Pons (tissue), 1 donor: ENCODE measurements at regions not wholly inside any gene's neighbourhood (a gene's known extent, or its start where the extent isn't known, plus 50 kb on each side); places are given as distances from the start of the nearest gene placed in this dataset.

Experiments
- DNase-seq: peaks from one replicate; pipeline ENCODE4 v3.0.0-alpha.2; 2016; ENCODE audit warnings: low spot score

GRCh38 chr13:85742355-85742754 lies 56.9 kb downstream of the SLITRK6 start:
- no peak for DNase-seq

GRCh38 chr13:85741017-85741416 lies 58.2 kb downstream of the SLITRK6 start:
- no peak for DNase-seq

GRCh38 chr13:85738696-85739320 lies 60.4 kb downstream of the SLITRK6 start:
- DNase-seq = no peak

DNA sequence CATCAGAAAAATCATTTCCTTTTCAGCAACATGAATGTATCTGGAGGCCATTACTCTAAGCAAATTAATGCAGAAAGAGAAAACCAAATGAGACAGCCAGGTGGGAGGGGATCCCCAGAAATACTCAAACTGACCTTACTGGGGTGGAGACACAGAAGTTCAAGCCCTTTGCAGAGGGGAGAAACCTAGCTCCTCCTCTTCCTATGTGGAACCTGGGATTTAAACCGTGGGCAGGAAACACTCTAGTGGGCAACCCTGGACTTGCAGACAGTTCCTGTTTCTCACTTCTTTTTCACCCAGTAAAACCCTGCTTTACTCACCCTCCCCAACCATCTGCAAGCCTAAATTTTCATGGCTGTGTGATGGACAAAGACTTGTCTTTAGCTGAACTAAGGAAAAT lies 61.3 kb downstream of the SLITRK6 start:
- no peak for DNase-seq

- no peak for DNase-seq
Observed at GRCh38 chr13:85729296-85729695, 69.9 kb downstream of the SLITRK6 start.

GRCh38 chr13:85728811-85729210 lies 70.4 kb downstream of the SLITRK6 start:
- DNase-seq = no peak

- no peak for DNase-seq
Observed at GRCh38 chr13:85725433-85725832, 73.8 kb downstream of the SLITRK6 start.

DNA sequence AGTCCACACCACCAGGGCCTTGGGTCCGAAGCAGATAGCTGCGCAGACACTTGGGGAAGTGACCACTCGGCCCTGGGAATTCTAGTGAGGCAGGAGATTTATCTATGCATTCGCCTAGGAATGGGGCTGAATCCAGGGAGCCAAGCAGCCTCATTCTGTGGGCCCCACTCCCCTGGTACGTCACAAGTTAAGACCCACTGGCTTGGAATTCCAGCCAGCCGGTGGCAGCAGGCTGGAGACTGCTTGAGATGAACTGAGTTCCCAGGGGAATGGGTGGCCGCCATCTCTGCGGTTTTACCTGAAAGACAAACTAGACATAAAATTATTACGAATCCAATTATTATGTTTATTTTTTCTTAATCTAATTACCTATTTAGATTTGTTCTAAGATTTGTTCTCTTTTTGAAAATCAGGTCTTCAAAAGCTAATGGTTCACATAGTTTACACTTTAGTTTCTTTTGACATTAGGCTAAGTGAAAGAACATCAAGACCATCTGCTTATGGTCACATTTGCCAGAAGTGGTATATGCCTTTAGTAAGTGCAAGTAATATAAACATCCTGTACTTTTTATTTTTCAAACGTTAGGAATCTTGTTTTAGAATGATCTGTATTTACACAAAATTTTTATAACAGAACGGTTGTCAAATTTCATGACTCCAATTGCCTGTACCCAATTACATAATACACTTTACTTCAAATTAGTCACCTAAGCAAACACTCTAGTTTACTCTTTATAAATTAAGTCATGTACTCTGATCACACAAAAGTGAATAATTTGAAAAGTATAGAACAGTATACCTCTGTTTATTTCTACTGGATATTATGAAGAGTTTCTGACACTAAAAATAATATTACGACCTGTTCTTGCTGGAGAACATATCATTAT lies 74.4 kb downstream of the SLITRK6 start:
- DNase-seq = no peak

GRCh38 chr13:85719749-85720148 lies 79.5 kb downstream of the SLITRK6 start:
- DNase-seq = no peak

DNA sequence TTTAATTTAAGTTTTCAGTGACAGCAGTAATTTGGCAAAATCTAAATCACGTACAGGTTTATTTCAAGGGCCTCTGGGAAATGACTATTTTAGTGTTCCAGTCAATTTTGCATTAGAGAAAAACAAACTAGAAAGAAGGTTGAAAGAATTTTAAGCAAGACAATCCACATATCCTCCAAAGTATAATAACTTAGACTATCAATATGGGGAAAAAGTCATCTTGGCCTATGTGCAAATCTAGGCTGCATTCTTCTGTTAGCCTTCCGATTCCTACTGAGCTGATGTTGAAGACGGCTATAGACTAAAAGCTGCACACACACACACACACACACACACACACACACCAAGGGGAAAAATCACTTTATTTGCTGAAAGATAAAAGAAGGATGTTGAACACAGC lies 81.3 kb downstream of the SLITRK6 start:
- no peak for DNase-seq

DNA sequence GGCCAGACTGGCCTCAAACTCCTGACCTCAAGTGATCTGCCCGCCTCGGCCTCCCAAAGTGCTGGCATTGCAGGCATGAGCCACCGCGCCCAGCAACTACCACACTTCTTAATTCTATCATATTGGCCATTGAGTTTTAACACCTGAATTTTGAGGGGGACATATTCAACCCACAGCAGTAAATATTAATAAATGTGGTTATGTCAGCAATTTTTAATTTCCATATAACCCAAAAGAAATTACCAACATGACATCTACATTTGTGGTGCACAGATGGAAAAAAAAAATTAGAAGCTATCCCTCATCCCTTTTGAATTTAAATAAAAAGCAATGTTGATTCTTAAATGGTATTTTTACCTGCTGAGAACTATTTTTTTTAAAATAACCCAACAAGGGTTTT lies 88.7 kb downstream of the SLITRK6 start:
- no peak for DNase-seq

DNA sequence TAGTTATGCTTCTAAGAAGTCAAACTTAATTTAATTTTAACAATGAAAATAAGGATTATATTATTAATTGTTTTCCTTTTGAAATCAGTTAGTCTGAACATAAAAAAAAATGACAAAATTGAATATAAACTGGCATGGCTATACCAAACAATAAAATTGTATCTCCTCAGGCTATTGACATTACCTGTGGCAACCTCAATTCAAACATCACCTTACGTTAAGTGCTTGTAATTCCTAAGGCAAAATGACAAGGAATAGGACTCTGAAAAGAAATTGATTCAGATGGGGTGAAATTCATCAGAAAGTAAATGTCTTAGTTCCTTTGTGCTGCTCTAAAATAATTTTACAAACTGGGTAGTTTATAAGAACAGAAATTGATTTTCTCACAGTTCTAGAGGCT lies 89.5 kb downstream of the SLITRK6 start:
- DNase-seq = no peak

DNA sequence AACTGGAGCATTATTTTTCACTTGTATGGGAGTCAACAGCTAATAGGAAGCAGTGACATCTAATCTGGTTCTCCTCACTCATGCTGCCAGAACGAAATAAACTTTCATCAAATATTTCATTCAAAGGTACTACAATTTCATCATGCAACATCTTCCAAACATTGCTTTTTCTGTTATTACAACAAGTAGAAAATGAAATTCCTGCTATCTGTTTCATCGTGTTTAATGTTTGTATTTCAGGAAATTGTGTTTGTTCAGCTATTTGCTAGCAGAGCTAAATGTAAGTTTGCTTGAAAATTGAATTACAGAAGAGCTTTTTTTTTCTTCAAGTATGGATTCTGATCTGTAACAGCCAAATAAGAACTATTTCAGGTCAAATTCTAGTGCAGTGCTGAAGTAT lies 90.1 kb downstream of the SLITRK6 start:
- DNase-seq = no peak

DNA sequence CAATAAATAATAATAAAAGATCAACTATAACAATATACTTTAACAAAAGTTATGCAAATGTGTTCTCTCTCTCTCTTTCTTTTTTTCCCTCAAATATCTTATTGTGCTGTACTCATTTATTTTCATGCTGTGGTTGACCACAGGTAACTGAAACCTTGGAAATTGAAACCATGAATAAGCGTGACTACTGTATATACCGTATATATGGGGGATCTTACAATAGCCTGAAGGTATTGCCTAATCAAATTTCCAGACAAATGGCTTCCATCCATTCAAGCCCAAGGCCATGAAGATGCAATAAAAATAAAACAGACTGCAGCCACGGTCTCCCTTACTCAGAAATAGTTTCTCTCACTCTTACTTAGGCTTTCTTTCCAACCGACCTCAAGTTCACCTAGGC lies 98.3 kb downstream of the SLITRK6 start:
- no peak for DNase-seq

GRCh38 chr13:85698256-85698655 lies 101.0 kb downstream of the SLITRK6 start:
- no peak for DNase-seq

- DNase-seq = no peak
Observed at GRCh38 chr13:85694992-85695391, 104.2 kb downstream of the SLITRK6 start.

DNA sequence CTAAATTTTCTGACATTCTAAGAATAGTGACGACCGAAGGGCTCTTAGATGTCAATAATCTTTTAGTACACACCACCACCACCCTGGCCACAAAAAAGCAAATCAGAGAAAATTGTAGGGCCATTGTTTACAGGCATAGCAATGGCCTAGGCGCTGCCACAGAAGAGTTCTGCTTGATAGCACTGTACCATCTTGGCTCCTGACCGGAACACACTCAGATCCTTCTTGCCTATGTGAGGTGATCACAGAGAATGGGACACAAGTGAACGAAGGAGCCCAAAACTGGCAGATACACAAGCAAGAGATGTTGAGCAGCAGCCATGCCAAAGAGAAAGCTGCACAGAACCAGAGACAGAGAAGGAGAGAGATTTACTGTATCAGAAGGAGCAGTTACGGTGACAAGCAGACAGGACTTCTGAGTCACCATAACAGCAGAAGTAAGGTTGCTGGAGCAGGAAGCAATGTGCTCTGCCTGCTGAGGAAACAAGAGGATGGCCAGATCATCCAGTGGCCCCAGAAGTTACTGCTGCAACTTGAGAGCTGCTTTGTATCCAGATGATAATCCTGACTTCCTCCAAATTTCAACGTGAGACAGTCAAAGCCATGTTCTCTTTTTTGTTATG lies 105.2 kb downstream of the SLITRK6 start:
- no peak for DNase-seq

GRCh38 chr13:85690368-85690767 lies 108.9 kb downstream of the SLITRK6 start:
- DNase-seq = no peak

- DNase-seq = no peak
Observed at GRCh38 chr13:85685436-85685835, 113.8 kb downstream of the SLITRK6 start.

DNA sequence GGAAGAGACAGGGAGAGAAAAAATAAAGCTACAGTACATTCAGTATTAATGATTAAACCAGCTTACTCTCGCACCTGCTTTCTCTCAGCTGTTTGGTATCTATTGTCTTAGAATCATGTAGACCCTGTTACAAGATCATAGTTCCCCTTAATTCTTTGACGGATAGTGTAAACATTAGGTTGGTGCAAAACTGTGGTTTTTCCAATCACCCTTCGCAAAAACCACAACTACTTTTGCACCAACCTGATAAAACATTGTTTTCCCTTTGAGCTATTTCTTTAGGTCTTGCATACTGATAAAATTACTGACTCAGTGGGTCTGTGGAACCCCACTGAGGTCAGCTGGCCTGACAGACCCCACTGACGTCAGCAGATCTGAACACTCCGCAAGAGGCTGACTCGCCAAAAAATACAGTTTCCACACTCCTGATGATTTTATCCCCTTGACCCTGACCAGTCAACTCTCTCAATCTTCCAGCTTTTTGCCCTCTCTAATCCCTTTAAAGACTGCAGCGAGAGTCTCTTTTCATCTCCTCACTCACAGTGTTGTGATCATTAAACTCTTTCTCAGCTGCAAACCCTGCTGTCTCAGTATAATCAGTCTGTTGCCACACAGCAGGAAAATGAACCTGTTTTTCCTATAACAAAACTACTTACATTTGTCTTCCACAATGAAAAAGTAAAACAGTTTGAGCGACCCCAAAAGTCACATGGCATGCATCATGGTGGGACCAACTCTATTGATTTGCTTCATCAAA lies 123.9 kb downstream of the SLITRK6 start:
- no peak for DNase-seq

GRCh38 chr13:85671336-85671735 lies 127.9 kb downstream of the SLITRK6 start:
- no peak for DNase-seq

GRCh38 chr13:85666356-85666755 lies 132.9 kb downstream of the SLITRK6 start:
- DNase-seq = no peak
